ENCODE measurements at regions not wholly inside any gene's neighbourhood (a gene's known extent, or its start where the extent isn't known, plus 50 kb on each side); places are given as distances from the start of the nearest gene placed in this dataset.

- no peak for TF ChIP-seq GATA2 (IDR thresholded peaks at IDR 0.05; ENCODE audit: low read depth, low read length)
- no peak for TF ChIP-seq GATA3 (IDR thresholded peaks at IDR 0.05; ENCODE audit: low read depth, low read length)
Observed at GRCh38 chr1:72869873-72870272, 587.5 kb upstream of the NEGR1 start.

- TF ChIP-seq GATA2 (IDR thresholded peaks at IDR 0.05; ENCODE audit: low read depth, low read length) (no peak), GATA3 (IDR thresholded peaks at IDR 0.05; ENCODE audit: low read depth, low read length) (no peak)
Observed at GRCh38 chr1:72869441-72869840, 587.1 kb upstream of the NEGR1 start.

GRCh38 chr1:72851597-72851996 is 569.3 kb upstream of the NEGR1 start:
- TF ChIP-seq GATA2 (IDR thresholded peaks at IDR 0.05; ENCODE audit: low read depth, low read length) (no peak), GATA3 (IDR thresholded peaks at IDR 0.05; ENCODE audit: low read depth, low read length) (no peak)

- TF ChIP-seq GATA2 (IDR thresholded peaks at IDR 0.05; ENCODE audit: low read depth, low read length) (no peak), GATA3 (IDR thresholded peaks at IDR 0.05; ENCODE audit: low read depth, low read length) (no peak)
Observed at GRCh38 chr1:72848997-72849396, 566.7 kb upstream of the NEGR1 start.

DNA sequence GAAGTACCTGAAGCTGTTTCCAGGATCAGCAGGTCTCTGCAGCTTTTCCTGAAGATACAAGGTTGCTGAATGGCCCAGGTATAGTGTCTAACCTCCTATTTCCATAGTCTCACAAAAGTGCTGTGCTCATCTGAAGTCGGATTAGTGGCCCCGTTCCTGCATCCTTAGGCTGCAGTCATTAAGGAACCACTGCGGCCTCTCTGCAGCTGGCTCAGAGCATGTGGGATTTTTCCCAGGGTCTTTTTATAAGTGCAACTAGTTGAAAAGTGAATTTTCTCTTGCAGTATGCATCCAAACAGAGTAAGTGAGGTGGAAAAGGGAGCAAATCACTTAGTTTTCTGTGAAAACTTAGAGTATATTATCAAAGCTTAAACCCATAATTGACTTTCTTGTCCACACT is 565.3 kb upstream of the NEGR1 start:
- no peak for TF ChIP-seq GATA3 (IDR thresholded peaks at IDR 0.05; ENCODE audit: low read depth, low read length)
- no peak for TF ChIP-seq GATA2 (IDR thresholded peaks at IDR 0.05; ENCODE audit: low read depth, low read length)

DNA sequence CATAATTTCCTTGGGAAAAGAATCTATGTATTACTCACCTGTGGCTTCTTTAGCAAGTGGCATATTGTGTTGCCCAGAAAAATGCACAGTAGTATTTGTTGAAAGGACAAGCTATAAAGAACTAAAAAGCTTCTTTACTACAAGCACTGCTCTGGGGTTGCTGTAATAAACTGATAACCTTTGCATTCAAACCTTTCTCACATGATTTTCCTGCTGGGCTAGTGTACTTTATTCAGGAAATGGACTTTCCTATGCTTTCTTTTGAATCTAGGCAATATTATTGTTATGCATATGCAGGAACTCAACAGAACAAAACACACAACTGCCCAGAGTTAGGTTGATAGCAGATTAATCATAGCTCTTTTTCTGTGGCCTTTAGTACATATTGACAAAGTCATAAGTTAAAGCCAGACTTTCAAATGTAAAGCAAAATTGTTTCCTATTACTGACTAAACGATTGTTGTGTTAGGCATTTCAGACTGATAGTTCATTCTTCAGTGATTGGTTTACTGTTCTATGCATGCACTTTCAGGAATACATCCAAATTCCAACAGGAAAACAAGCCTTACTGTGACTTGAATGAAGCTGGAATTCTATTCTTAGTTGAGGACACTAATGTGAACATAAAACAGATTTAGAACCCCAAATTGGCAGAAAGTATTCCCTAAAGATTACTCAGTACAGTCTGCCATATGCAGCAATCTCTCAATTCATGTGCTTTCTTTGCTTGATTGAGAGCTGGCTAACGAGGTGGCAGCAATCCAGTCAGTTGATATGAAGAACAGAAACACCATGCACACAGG is 564.3 kb upstream of the NEGR1 start:
- TF ChIP-seq GATA2 (IDR thresholded peaks at IDR 0.05; ENCODE audit: low read depth, low read length) (no peak), GATA3 (IDR thresholded peaks at IDR 0.05; ENCODE audit: low read depth, low read length) (no peak)

DNA sequence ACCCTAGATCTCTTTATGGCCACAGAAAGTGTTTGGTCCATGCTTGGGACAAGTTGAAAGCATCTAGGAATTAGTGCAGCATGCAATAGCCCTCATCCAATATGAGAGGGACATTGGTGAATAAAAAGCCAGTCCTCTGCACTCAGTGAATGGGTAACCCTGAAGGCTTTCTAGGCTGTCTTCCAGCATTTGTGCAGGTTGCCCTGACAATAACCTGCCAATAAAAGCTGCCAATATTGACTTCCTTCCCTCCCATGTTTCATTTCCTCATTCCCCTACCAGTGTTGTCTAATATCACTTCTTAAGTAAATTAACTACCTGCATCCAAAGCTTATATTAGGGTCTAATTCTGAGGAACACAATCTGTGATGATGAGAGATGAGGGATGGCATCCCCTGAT is 563.6 kb upstream of the NEGR1 start:
- TF ChIP-seq GATA3 (IDR thresholded peaks at IDR 0.05; ENCODE audit: low read depth, low read length) (no peak), GATA2 (IDR thresholded peaks at IDR 0.05; ENCODE audit: low read depth, low read length) (no peak)

- TF ChIP-seq GATA2 (IDR thresholded peaks at IDR 0.05; ENCODE audit: low read depth, low read length), result no peak
- no peak for TF ChIP-seq GATA3 (IDR thresholded peaks at IDR 0.05; ENCODE audit: low read depth, low read length)
Observed at GRCh38 chr1:72845381-72845780, 563.0 kb upstream of the NEGR1 start.

- TF ChIP-seq GATA3 (IDR thresholded peaks at IDR 0.05; ENCODE audit: low read depth, low read length), result no peak
- no peak for TF ChIP-seq GATA2 (IDR thresholded peaks at IDR 0.05; ENCODE audit: low read depth, low read length)
Observed at GRCh38 chr1:72837781-72838180, 555.4 kb upstream of the NEGR1 start.

GRCh38 chr1:72830606-72831390 is 548.5 kb upstream of the NEGR1 start:
- TF ChIP-seq GATA3 (IDR thresholded peaks at IDR 0.05; ENCODE audit: low read depth, low read length) (no peak), GATA2 (IDR thresholded peaks at IDR 0.05; ENCODE audit: low read depth, low read length) (no peak)

GRCh38 chr1:72827278-72827677 is 544.9 kb upstream of the NEGR1 start:
- TF ChIP-seq GATA3 (IDR thresholded peaks at IDR 0.05; ENCODE audit: low read depth, low read length) (no peak), GATA2 (IDR thresholded peaks at IDR 0.05; ENCODE audit: low read depth, low read length) (no peak)

DNA sequence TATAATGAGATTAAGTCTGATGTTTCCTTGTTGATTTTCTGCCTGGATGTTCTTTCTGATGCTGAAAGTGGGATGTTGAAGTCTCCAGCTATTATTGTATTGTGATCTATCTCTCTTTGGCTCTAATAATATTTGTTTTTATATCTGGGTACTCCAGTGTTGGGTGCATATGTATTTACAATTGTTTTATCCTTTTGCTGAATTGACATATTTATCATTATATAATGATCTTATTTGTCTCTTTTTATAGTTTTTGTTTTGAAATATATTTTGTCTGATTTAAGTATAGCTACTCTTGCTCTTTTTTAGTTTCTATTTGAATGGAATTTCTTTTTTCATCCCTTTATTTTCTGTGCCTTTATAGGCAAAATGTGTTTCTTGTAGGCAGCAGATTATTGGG is 522.2 kb upstream of the NEGR1 start:
- TF ChIP-seq GATA3 (IDR thresholded peaks at IDR 0.05; ENCODE audit: low read depth, low read length) (no peak), GATA2 (IDR thresholded peaks at IDR 0.05; ENCODE audit: low read depth, low read length) (no peak)

DNA sequence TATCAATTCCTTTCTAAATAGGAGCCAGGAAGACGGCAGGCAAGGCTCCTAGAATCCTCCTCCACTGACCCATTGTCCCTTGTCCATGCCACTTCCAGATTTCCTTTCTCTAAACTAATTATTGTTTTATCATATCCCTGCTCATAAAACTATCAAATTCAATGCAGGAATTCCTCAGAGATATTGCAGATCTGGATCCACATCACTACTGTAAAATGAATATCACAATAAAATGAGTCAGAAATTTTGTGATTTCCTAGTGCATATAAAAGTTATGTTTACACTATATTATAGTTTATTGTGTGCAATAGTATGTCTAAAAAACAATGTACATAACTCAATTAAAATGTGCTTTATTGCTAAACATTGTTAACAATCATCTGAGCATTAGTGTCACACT is 498.7 kb upstream of the NEGR1 start:
- 0 out of 2 replicates have a peak, but pooled peaks have one; percentile 35 for TF ChIP-seq GATA2 (IDR thresholded peaks at IDR 0.05; ENCODE audit: low read depth, low read length)
- no peak for TF ChIP-seq GATA3 (IDR thresholded peaks at IDR 0.05; ENCODE audit: low read depth, low read length)

- TF ChIP-seq GATA3 (IDR thresholded peaks at IDR 0.05; ENCODE audit: low read depth, low read length), result peak; percentile 51
- TF ChIP-seq GATA2 (IDR thresholded peaks at IDR 0.05; ENCODE audit: low read depth, low read length), result peak; percentile 49
Observed at GRCh38 chr1:72780212-72780611, 497.9 kb upstream of the NEGR1 start.

DNA sequence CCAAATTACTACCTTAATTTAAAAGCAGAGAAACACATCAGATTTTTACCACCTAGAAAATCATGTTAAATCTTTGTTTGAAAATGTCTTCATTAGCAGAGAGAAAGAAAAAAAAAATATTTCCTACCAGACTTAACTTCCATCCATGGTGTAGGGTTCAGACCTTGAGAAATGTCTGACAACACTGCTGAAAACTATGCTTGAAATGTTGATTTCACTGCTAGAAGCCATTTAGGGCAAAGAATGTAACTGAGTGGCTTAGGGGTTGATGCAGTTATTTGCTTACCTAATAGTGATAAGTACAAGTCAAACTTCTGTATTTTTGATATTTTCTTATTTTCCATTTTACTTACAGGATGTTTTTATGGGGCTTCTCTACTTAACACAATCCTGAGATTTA is 495.6 kb upstream of the NEGR1 start:
- TF ChIP-seq GATA3 (IDR thresholded peaks at IDR 0.05; ENCODE audit: low read depth, low read length) (no peak), GATA2 (IDR thresholded peaks at IDR 0.05; ENCODE audit: low read depth, low read length) (no peak)

Measured in SH-SY5Y (cell line).